22Rv1 (cell line): ENCODE measurements at regions not wholly inside any gene's neighbourhood (a gene's known extent, or its start where the extent isn't known, plus 50 kb on each side); places are given as distances from the start of the nearest gene placed in this dataset.

Experiments used
- ZFX ChIP-seq: fragments of 450-650 bp; IDR thresholded peaks from 2 replicates; pipeline ENCODE4 v1.6.1; 2017; ENCODE audit warnings: antibody characterized with exemption, borderline replicate concordance
- TF ChIP-seq, protein P1 (sequence below): fragments of 450-650 bp; IDR thresholded peaks from 2 replicates; pipeline ENCODE4 v1.5.1; 2017; ENCODE audit warnings: mild to moderate bottlenecking

DNA sequence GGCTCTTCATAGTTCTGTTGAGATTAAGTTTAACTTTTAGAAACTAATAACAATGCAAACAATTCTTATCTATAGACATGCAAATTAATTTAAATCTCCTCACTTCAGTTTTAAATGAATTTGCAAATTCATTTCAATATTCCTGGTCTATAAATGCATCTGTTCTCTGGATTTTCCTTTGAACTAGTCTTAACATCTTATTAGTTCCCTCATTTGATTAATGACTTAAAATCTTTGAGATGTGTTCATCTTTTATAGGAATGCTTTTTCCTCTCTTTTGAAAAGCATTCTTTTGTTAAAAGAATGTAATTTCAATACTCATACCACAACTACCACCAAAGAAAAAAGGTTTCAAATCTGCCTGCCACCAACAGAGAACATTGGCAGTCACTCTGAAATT, 169.4 kb downstream of the RASEF start:
- TF ChIP-seq, protein P1, sequence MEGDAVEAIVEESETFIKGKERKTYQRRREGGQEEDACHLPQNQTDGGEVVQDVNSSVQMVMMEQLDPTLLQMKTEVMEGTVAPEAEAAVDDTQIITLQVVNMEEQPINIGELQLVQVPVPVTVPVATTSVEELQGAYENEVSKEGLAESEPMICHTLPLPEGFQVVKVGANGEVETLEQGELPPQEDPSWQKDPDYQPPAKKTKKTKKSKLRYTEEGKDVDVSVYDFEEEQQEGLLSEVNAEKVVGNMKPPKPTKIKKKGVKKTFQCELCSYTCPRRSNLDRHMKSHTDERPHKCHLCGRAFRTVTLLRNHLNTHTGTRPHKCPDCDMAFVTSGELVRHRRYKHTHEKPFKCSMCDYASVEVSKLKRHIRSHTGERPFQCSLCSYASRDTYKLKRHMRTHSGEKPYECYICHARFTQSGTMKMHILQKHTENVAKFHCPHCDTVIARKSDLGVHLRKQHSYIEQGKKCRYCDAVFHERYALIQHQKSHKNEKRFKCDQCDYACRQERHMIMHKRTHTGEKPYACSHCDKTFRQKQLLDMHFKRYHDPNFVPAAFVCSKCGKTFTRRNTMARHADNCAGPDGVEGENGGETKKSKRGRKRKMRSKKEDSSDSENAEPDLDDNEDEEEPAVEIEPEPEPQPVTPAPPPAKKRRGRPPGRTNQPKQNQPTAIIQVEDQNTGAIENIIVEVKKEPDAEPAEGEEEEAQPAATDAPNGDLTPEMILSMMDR: no peak
- TF ChIP-seq ZFX: no peak
